DMS153 treated with DMSO at 0.1 percent for 48 hours (cell line): ENCODE measurements at regions not wholly inside any gene's neighbourhood (a gene's known extent, or its start where the extent isn't known, plus 50 kb on each side); places are given as distances from the start of the nearest gene placed in this dataset.

Experiments
- DNase-seq: peaks from one replicate; lab custom pipeline; 2025; ENCODE audit not compliant: unreplicated experiment; lab: John Stamatoyannopoulos, UW

- DNase-seq: no peak
Observed at GRCh38 chr2:44877417-44877816, 64.1 kb upstream of the SIX3 start.

- no peak for DNase-seq
Observed at GRCh38 chr2:44879269-44880124, 62.0 kb upstream of the SIX3 start.

- DNase-seq: no peak
Observed at GRCh38 chr2:44880125-44880483, 61.4 kb upstream of the SIX3 start.

GRCh38 chr2:44881856-44882255 lies 59.6 kb upstream of the SIX3 start:
- no peak for DNase-seq

- no peak for DNase-seq
Observed at GRCh38 chr2:44883356-44883755, 58.1 kb upstream of the SIX3 start.

- DNase-seq: no peak
Observed at GRCh38 chr2:44884231-44884630, 57.3 kb upstream of the SIX3 start.

- DNase-seq: no peak
Observed at GRCh38 chr2:44884677-44885076, 56.8 kb upstream of the SIX3 start.

GRCh38 chr2:44886414-44886813 lies 55.1 kb upstream of the SIX3 start:
- no peak for DNase-seq

GRCh38 chr2:44889096-44889495 lies 52.4 kb upstream of the SIX3 start:
- no peak for DNase-seq
